Endodermal cell (in vitro differentiated cells): ENCODE measurements at regions not wholly inside any gene's neighbourhood (a gene's known extent, or its start where the extent isn't known, plus 50 kb on each side); places are given as distances from the start of the nearest gene placed in this dataset.

Source experiments
- DNase-seq: peaks from one replicate; pipeline ENCODE4 v3.0.0-alpha.2; 2017
- H3K27ac ChIP-seq: 2 replicates; pipeline ENCODE4 v1.5.1; 2013; ENCODE audit warnings: mild to moderate bottlenecking, low read depth, low read length, moderate library complexity
- H3K27me3 ChIP-seq: 2 replicates; pipeline ENCODE4 v1.6.1; 2013; ENCODE audit warnings: mild to moderate bottlenecking, low read length, moderate library complexity; ENCODE audit not compliant: insufficient read depth, control insufficient read depth, poor library complexity, severe bottlenecking
- H3K36me3 ChIP-seq: 2 replicates; pipeline ENCODE4 v1.7.0; 2013; ENCODE audit warnings: mild to moderate bottlenecking, low read length, moderate library complexity; ENCODE audit not compliant: control insufficient read depth, insufficient read depth
- H3K4me1 ChIP-seq: one replicate; pipeline ENCODE4 v1.7.0; 2013; ENCODE audit warnings: low read length; ENCODE audit not compliant: control insufficient read depth, insufficient read depth
- H3K4me3 ChIP-seq: 2 replicates; pipeline ENCODE4 v1.5.1; 2013; ENCODE audit warnings: mild to moderate bottlenecking, low read length, moderate library complexity
- H3K9ac ChIP-seq: 2 replicates; pipeline ENCODE4 v1.6.1; 2013; ENCODE audit warnings: mild to moderate bottlenecking, low read length, moderate library complexity; ENCODE audit not compliant: poor library complexity, severe bottlenecking; ENCODE audit errors: extremely low read depth
- H3K9me3 ChIP-seq: 2 replicates; pipeline ENCODE4 v1.6.1; 2013; ENCODE audit warnings: mild to moderate bottlenecking, low read length, moderate library complexity; ENCODE audit not compliant: control insufficient read depth
- H3K27ac Mint-ChIP-seq: 2 replicates; pipeline ENCODE4 v1.8.0; 2020; ENCODE audit warnings: mixed read lengths
- H3K27me3 Mint-ChIP-seq: 2 replicates; pipeline ENCODE4 v1.8.0; 2021; ENCODE audit warnings: mild to moderate bottlenecking, mixed read lengths; ENCODE audit not compliant: insufficient read depth
- H3K36me3 Mint-ChIP-seq: 2 replicates; pipeline ENCODE4 v1.8.0; 2020; ENCODE audit warnings: low read depth, mixed read lengths
- H3K4me1 Mint-ChIP-seq: 2 replicates; pipeline ENCODE4 v1.8.0; 2020; ENCODE audit warnings: mixed read lengths
- H3K4me3 Mint-ChIP-seq: 2 replicates; pipeline ENCODE4 v1.8.0; 2020; ENCODE audit warnings: mild to moderate bottlenecking, moderate library complexity, mixed read lengths
- H3K9me3 Mint-ChIP-seq: 2 replicates; pipeline ENCODE4 v1.8.0; 2020; ENCODE audit warnings: mild to moderate bottlenecking, mixed read lengths
- CTCF ChIP-seq: fragments of 200-600 bp; sonication (generic); conservative IDR thresholded peaks from 2 replicates; pipeline ENCODE4 v1.5.0; 2021; ENCODE audit warnings: antibody characterized with exemption, mild to moderate bottlenecking
- WGBS, 2 experiments: methylation state at CpG; one replicate each; pipeline versions ENCODE4 v1.1.5 to v1.1.7; 2013; ENCODE audit warnings: missing lambda C conversion rate in 2 of 2, mixed read lengths in 1 of 2; ENCODE audit not compliant: insufficient coverage in 1 of 2, insufficient read length in 1 of 2; 5-methylcytosine and 5-hydroxymethylcytosine counted together

GRCh38 chr20:50378170-50379000 lies 131.8 kb upstream of the PTPN1 start:
- Mint-ChIP-seq H3K9me3 (no peaks in the 10 kb centered on the region), H3K27ac (no peak overlapping the region), H3K27me3 (no peaks in the 10 kb centered on the region), H3K4me1 (no peaks in the 10 kb centered on the region), H3K4me3 (no peak overlapping the region), H3K36me3 (no peaks in the 10 kb centered on the region)
- Histone ChIP-seq H3K9ac (no peak overlapping the region), H3K4me3 (no peak overlapping the region), H3K36me3 (no peaks in the 10 kb centered on the region), H3K4me1 (no peaks in the 10 kb centered on the region), H3K9me3 (no peaks in the 10 kb centered on the region), H3K27me3 (no peaks in the 10 kb centered on the region), H3K27ac (no peak overlapping the region)
- DNase-seq = no peak
- TF ChIP-seq CTCF = no peak
- 91 to 94% methylated on average over 11 to 14 of the region's 14 CpGs for WGBS, 2 experiments

DNA sequence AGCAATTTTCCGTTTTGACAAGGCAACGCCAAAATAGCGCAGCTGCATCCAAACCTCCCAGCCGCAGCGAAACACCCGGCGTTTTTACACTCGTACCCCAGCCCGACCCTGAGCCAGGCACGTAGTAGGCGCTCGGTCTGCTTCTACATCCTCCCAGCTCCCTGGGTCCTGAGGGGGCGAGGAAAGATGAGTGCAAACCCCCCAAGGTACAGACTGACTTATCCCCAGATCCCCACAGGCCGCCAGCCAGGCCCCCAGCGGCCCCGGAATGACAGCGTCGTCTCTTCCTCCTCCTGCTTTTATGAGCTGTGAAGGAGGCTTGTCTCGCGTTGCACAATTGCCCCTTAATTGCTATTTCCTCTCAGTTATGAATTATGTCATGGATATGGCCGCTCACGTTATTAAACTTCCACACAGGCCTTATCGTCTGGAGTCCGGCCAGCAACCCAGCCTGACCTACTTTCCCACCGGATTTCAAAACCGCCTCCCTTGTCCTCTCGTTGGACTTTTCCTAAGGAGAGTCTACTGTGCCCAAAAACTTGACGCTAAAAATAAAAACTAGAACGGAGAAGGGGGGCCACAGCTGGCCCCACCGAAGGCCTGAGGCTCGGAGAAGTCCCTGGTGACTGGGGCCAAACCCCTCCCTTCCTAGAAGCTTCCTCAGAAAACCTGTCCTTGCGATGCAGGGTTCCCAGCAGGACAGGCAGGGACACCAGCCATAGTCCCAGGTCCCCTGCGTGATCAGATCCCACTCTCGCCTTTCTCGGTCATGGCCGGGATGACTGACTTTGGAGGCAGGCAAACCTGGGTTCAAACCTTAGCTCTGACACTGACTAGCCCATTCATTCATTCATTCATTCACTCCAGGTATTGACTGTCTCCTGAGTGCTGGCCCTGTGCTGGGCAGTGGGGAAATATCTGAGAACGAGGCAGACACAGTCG lies 130.9 kb upstream of the PTPN1 start:
- no peaks in the 10 kb centered on the region for H3K9me3 Mint-ChIP-seq
- H3K27ac Mint-ChIP-seq = no peak overlapping the region
- H3K4me3 ChIP-seq = no peak overlapping the region
- no peak overlapping the region for H3K4me3 Mint-ChIP-seq
- H3K36me3 Mint-ChIP-seq = no peaks in the 10 kb centered on the region
- no peaks in the 10 kb centered on the region for H3K9me3 ChIP-seq
- WGBS, 2 experiments = 91 to 96% methylated on average over 18 to 37 of the region's 38 CpGs
- H3K27me3 Mint-ChIP-seq = no peaks in the 10 kb centered on the region
- peak overlapping the region; percentile 29 for H3K27ac ChIP-seq
- no peaks in the 10 kb centered on the region for H3K4me1 Mint-ChIP-seq
- H3K9ac ChIP-seq = no peak overlapping the region
- H3K4me1 ChIP-seq = no peaks in the 10 kb centered on the region
- no peaks in the 10 kb centered on the region for H3K36me3 ChIP-seq
- no peaks in the 10 kb centered on the region for H3K27me3 ChIP-seq
- DNase-seq = no peak
- no peak for TF ChIP-seq CTCF

- Mint-ChIP-seq H3K36me3 (no peaks in the 10 kb centered on the region), H3K9me3 (no peaks in the 10 kb centered on the region), H3K4me3 (no peak overlapping the region), H3K27ac (no peak overlapping the region), H3K27me3 (no peaks in the 10 kb centered on the region), H3K4me1 (no peaks in the 10 kb centered on the region)
- no peak for DNase-seq
- Histone ChIP-seq H3K27ac (no peak overlapping the region), H3K36me3 (no peaks in the 10 kb centered on the region), H3K9me3 (no peaks in the 10 kb centered on the region), H3K4me1 (no peaks in the 10 kb centered on the region), H3K4me3 (no peak overlapping the region), H3K9ac (no peak overlapping the region), H3K27me3 (no peaks in the 10 kb centered on the region)
- WGBS, 2 experiments = 90 to 91% methylated on average over 13 to 16 of the region's 16 CpGs
- no peak for TF ChIP-seq CTCF
Observed at GRCh38 chr20:50379991-50380696, 130.0 kb upstream of the PTPN1 start.
